ENCODE measurements at regions not wholly inside any gene's neighbourhood (a gene's known extent, or its start where the extent isn't known, plus 50 kb on each side); places are given as distances from the start of the nearest gene placed in this dataset.

- no peak for TF ChIP-seq POLR2A (IDR thresholded peaks at IDR 0.05)
- TF ChIP-seq, protein P1, sequence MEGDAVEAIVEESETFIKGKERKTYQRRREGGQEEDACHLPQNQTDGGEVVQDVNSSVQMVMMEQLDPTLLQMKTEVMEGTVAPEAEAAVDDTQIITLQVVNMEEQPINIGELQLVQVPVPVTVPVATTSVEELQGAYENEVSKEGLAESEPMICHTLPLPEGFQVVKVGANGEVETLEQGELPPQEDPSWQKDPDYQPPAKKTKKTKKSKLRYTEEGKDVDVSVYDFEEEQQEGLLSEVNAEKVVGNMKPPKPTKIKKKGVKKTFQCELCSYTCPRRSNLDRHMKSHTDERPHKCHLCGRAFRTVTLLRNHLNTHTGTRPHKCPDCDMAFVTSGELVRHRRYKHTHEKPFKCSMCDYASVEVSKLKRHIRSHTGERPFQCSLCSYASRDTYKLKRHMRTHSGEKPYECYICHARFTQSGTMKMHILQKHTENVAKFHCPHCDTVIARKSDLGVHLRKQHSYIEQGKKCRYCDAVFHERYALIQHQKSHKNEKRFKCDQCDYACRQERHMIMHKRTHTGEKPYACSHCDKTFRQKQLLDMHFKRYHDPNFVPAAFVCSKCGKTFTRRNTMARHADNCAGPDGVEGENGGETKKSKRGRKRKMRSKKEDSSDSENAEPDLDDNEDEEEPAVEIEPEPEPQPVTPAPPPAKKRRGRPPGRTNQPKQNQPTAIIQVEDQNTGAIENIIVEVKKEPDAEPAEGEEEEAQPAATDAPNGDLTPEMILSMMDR (IDR thresholded peaks at IDR 0.05): no peak
- H3K27ac ChIP-seq: no peak overlapping the region
- no peaks in the 10 kb centered on the region for H3K9me3 ChIP-seq
- no peak overlapping the region for H3K4me3 ChIP-seq
- H3K27me3 ChIP-seq: no peaks in the 10 kb centered on the region
- no peaks in the 10 kb centered on the region for H3K4me1 ChIP-seq
- no peak for DNase-seq
- no peaks in the 10 kb centered on the region for H3K36me3 ChIP-seq
Observed at GRCh38 chr12:17159506-17160300, 553.7 kb upstream of the LMO3 start.

GRCh38 chr12:17158201-17158600 lies 552.2 kb upstream of the LMO3 start:
- Histone ChIP-seq H3K4me3 (no peak overlapping the region), H3K36me3 (no peaks in the 10 kb centered on the region), H3K9me3 (no peaks in the 10 kb centered on the region), H3K4me1 (no peaks in the 10 kb centered on the region), H3K27me3 (no peaks in the 10 kb centered on the region), H3K27ac (no peak overlapping the region)
- no peak for DNase-seq
- TF ChIP-seq POLR2A (IDR thresholded peaks at IDR 0.05): no peak
- TF ChIP-seq, protein P1 (IDR thresholded peaks at IDR 0.05): no peak

DNA sequence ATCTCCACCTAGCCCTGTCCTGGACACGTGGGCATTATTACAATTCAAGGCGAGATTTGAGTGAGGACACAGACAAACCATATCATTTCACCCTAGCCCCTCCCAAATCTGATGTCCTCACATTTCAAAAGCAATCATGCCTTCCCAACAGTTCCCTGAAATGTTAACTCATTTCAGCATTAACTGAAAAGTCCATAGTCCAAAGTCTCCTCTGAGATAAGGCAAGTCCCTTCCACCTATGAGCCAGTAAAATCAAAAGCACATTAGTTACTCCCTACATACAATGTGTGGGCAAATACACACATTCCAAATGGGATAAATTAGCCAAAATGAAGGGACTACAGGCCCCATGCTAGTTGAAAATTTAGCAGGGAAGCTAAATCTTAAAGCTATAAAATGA lies 546.0 kb upstream of the LMO3 start:
- Histone ChIP-seq H3K4me3 (no peak overlapping the region), H3K27me3 (no peaks in the 10 kb centered on the region), H3K36me3 (no peaks in the 10 kb centered on the region), H3K27ac (no peak overlapping the region), H3K9me3 (no peaks in the 10 kb centered on the region), H3K4me1 (no peaks in the 10 kb centered on the region)
- DNase-seq: no peak
- TF ChIP-seq POLR2A (IDR thresholded peaks at IDR 0.05): no peak
- TF ChIP-seq, protein P1 (IDR thresholded peaks at IDR 0.05): no peak

GRCh38 chr12:17148706-17149105 lies 542.7 kb upstream of the LMO3 start:
- no peaks in the 10 kb centered on the region for H3K27me3 ChIP-seq
- no peaks in the 10 kb centered on the region for H3K4me1 ChIP-seq
- H3K36me3 ChIP-seq: no peaks in the 10 kb centered on the region
- TF ChIP-seq, protein P1 (IDR thresholded peaks at IDR 0.05): no peak
- TF ChIP-seq POLR2A (IDR thresholded peaks at IDR 0.05): no peak
- H3K27ac ChIP-seq: no peak overlapping the region
- no peak overlapping the region for H3K4me3 ChIP-seq
- H3K9me3 ChIP-seq: no peaks in the 10 kb centered on the region
- no peak for DNase-seq

- no peaks in the 10 kb centered on the region for H3K36me3 ChIP-seq
- no peaks in the 10 kb centered on the region for H3K27me3 ChIP-seq
- no peak overlapping the region for H3K27ac ChIP-seq
- no peak overlapping the region for H3K4me3 ChIP-seq
- DNase-seq: no peak
- no peaks in the 10 kb centered on the region for H3K4me1 ChIP-seq
- no peak for TF ChIP-seq POLR2A (IDR thresholded peaks at IDR 0.05)
- TF ChIP-seq, protein P1 (IDR thresholded peaks at IDR 0.05): no peak
- H3K9me3 ChIP-seq: no peaks in the 10 kb centered on the region
Observed at GRCh38 chr12:17142856-17143255, 536.9 kb upstream of the LMO3 start.

All from Peyer's patch (tissue), 4 donors.